Muscle layer of duodenum (tissue), 2 donors: ENCODE measurements at regions not wholly inside any gene's neighbourhood (a gene's known extent, or its start where the extent isn't known, plus 50 kb on each side); places are given as distances from the start of the nearest gene placed in this dataset.
"Not testable (repeated sequence)": the region's sequence is repeated elsewhere in the genome, so short reads cannot be mapped to it uniquely, and the experiment has no call there.

ENCODE experiments used
- H3K27ac ChIP-seq: one replicate; pipeline ENCODE4 v1.7.0; 2013; ENCODE audit warnings: mild to moderate bottlenecking, low read length
- H3K27me3 ChIP-seq: one replicate; pipeline ENCODE4 v1.7.0; 2013; ENCODE audit warnings: low read depth, mild to moderate bottlenecking, control low read depth, low read length
- H3K36me3 ChIP-seq, 2 donors: one replicate each; pipeline ENCODE4 v1.7.0; 2013; ENCODE audit warnings: low read length in 2 of 2, control low read depth in 1 of 2, mild to moderate bottlenecking in 1 of 2; ENCODE audit not compliant: insufficient read depth in 2 of 2, control insufficient read depth in 1 of 2
- H3K4me1 ChIP-seq, 2 donors: one replicate each; pipeline ENCODE4 v1.7.0; 2013; ENCODE audit warnings: low read length in 2 of 2, mild to moderate bottlenecking in 2 of 2, control low read depth in 1 of 2, moderate library complexity in 1 of 2; ENCODE audit not compliant: insufficient read depth in 2 of 2, control insufficient read depth in 1 of 2
- H3K4me3 ChIP-seq, 2 donors: one replicate each; pipeline ENCODE4 v1.7.0; 2013; ENCODE audit warnings: low read length in 2 of 2, low read depth in 1 of 2, mild to moderate bottlenecking in 1 of 2
- H3K9me3 ChIP-seq, 2 donors: one replicate each; pipeline ENCODE4 v1.7.0; 2013; ENCODE audit warnings: low read length in 2 of 2, control low read depth in 1 of 2, mild to moderate bottlenecking in 1 of 2; ENCODE audit not compliant: control insufficient read depth in 1 of 2
- donor health status: healthy.

DNA sequence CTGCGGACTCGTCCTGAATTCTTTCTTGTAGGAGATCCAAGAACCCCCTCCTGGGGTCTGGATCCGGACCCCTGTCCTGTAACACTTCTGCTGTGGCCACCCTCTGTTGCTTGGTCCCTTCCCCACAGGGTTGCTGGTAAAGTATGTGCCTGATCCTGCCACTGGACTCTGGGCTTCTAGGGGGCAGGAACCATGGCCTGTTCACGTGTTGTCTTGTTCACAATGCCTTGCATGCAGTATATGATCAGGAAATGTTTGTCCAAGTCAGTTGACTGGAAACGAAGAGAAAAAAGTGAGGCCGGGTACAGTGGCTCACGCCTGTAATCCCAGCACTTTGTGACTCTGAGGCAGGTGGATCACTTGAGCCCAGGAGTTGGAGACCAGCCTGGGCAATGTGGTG is 139.3 kb upstream of the ALDH1B1 start:
- no peaks in the 10 kb centered on the region for H3K4me1 ChIP-seq
- H3K9me3 ChIP-seq: no peaks in the 10 kb centered on the region
- H3K4me3 ChIP-seq: no peak overlapping the region

DNA sequence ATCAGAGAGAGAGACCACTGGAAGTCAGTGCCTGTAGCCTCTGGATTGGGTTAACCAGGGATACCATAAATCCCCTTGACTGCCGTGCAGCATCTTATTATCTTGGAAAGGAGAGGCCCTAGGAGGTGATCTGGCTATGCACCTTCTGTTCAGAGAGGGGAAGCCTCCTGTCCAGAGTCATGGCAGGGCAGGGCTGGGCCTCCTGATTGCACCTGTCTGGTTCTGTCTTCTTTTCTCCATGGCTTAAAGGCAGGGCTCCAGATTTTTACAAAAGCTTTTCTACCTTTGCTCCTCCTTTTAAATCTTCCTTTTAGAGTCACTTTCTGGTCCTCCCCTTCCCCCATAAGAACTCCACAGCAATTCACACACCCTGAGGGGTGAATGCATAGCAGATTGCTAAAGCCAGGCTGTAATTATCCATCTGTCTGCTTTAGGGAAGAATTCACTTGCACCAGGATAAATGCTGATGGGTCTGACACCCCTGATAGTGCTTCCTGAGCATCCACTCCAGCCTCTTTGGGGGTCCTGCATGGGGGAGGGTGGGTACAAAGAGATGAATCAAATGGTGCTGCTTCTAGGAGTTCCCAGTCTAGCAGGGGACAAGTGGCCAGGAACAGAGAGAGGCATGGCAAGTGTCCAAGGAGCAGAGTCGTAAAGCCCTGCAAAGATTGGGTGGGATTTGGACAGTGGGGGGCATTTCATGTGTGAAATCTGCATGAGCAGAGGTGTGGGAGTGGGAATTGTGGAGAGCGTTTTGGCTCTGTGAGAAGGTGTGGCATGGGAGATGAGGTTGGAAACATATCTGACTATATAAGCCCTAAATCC is 141.3 kb upstream of the ALDH1B1 start:
- Histone ChIP-seq H3K27me3 (no peaks in the 10 kb centered on the region), H3K4me3 (no peak overlapping the region), H3K9me3 (no peaks in the 10 kb centered on the region), H3K27ac (no peak overlapping the region), H3K4me1 (no peaks in the 10 kb centered on the region), H3K36me3 (no peaks in the 10 kb centered on the region)

More for the DNA sequence above, 139.3 kb upstream of the ALDH1B1 start:
- Histone ChIP-seq H3K27me3 (no peaks in the 10 kb centered on the region), H3K36me3 (no peaks in the 10 kb centered on the region), H3K27ac (no peak overlapping the region)

DNA sequence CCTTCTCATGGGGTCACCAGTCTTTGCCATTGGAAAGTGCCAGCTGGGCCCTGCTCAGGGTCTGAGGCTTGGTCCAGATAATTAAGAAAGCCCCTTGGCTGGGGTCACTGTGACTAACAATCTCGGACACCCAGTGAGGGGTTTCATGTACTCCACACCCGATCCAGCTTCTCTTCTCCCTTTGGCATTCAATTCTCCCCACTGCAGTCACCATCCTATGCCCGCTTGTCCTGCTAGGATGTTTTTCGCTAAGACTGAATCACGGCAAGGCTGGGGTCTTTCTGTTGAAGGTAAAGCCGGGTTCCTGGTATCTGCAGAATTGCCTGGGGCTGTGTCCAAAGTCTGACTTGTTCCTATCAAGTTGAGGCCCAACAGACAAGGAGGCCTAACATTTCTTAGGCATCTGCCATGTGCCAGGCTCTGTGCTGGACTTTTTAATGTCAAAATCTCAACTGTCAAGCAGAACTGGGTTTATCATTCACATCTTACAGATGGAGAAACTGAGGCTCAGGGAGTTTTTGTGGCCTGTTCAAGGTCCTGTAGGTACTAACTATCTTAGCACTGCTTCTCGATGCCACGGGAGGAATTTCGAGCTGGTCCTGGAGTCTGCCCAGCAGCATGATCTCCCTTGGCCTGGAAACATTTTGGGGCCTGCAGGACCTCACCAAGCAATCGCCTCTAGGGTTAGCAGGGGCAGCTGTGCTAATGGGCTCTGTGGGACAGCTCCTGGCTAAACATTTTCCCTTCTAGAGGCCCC is 142.0 kb upstream of the ALDH1B1 start:
- H3K4me1 ChIP-seq: no peaks in the 10 kb centered on the region
- H3K9me3 ChIP-seq: no peaks in the 10 kb centered on the region
- H3K27ac ChIP-seq: no peak overlapping the region
- H3K27me3 ChIP-seq: no peaks in the 10 kb centered on the region
- H3K36me3 ChIP-seq: no peaks in the 10 kb centered on the region
- no peak overlapping the region for H3K4me3 ChIP-seq

DNA sequence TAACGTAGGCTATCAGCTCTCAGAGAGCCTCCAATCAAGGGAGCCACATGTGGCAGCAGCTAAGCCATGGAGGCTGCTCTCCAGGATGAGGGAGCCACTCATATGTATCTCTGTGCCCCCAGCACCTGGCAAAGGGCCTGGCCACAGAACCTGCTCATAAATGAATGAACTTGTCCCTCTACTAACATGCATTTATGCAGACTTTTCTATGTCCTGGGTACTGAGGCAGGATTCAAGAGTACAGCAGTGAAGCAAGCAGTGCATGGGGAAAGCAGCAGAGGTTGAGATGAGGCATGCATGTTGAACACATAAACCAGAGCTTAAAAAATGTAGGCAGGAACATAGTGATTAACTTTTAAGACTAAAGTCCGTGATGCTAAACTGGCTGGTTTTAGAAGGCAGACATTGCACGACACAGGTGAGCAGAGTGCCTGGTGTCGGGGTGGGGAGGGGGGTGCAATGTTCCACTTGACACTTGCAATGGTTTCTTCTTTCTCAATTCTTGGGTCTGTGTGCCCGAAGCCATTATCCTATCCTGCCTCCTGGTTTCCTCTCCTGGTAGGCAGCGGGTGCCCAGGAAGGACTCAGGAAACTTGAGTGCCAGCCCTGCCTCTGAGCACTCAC is 142.8 kb upstream of the ALDH1B1 start:
- Histone ChIP-seq H3K27ac (no peak overlapping the region), H3K36me3 (no peaks in the 10 kb centered on the region), H3K9me3 (no peaks in the 10 kb centered on the region), H3K4me1 (no peaks in the 10 kb centered on the region), H3K4me3 (no peak overlapping the region), H3K27me3 (no peaks in the 10 kb centered on the region)

DNA sequence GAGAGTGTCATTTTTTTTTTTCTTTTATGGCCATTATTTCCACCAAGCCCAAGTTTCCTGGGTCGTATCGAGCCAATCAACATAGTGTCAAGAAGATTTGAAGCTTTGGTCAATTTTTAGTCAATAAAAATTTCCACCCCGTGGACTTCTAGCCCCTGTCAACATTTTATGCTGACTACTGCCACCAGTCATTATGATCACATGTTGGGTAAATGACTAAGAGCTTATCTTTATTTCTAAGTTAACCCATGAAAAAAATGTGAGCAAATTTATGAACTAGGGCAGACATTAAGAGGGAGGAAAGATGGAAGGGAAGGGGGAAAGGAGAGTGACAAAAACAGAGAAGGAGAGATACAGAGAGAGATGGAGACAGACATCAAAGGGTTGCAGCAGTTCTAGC is 143.5 kb upstream of the ALDH1B1 start:
- Histone ChIP-seq H3K4me1 (no peaks in the 10 kb centered on the region), H3K4me3 (no peak overlapping the region), H3K27ac (no peak overlapping the region), H3K9me3 (no peaks in the 10 kb centered on the region), H3K27me3 (no peaks in the 10 kb centered on the region), H3K36me3 (no peaks in the 10 kb centered on the region)

DNA sequence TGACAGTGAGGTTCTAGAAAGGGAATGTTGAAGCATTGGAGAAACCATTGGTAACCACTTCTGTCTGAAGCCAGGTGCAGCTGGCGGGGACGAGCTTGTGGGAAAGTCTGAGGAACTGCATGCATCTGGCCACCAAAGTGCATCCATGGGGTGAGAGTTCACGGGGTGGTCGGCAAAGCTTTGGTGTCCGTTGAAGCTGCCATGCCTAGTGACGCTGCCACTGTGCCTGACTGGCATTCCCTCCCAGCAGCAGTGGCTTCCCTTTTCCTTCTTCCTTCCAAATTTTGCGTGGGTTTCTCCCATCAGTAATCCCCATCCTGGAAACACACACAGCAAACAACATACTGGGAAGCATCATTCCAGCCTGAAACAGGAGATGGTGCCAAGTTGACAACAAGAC is 145.7 kb upstream of the ALDH1B1 start:
- no peak overlapping the region for H3K27ac ChIP-seq
- no peak overlapping the region for H3K4me3 ChIP-seq
- no peaks in the 10 kb centered on the region for H3K9me3 ChIP-seq
- no peaks in the 10 kb centered on the region for H3K4me1 ChIP-seq
- no peaks in the 10 kb centered on the region for H3K27me3 ChIP-seq
- H3K36me3 ChIP-seq: no peaks in the 10 kb centered on the region

DNA sequence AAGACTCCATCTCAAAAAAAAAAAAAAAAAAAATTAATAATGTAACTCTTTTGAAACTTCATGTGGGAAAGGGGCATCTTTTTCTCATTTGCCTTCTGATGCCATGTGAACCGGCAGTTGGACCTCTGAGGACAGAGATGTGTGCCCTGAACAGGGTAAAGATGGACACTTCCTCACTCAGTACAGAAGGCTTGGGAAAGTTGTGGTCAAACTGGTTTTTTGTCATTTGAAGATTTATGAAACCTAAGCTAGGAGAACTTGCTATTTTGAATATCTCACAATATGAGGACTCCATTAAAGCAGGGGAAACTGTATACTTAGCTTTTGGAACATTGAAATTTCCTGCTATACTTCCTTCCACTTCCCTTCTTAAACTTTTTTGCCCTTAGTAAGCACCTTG is 147.5 kb upstream of the ALDH1B1 start:
- Histone ChIP-seq H3K4me3 (no peak overlapping the region), H3K27ac (no peak overlapping the region), H3K4me1 (no peaks in the 10 kb centered on the region), H3K36me3 (no peaks in the 10 kb centered on the region), H3K9me3 (no peaks in the 10 kb centered on the region), H3K27me3 (no peaks in the 10 kb centered on the region)

DNA sequence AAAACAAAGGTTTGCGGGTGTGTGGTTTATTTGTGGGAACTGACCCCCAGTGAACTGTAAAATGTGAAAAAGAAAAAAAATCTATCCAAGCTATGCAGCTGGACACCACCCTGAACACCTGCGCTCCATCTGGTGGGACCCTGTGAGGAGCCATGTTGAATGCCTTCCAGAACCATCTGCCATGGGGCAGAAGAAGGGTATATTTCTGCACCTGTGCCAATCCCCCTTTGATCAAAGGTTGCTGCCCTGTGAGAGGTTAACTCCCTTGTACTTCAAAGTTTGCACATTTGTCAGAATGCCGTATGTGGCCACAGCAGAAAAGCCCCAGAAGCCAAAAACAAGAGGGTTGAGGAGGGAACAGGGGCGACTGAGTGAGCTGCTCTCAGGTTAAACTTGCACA is 148.5 kb upstream of the ALDH1B1 start:
- no peaks in the 10 kb centered on the region for H3K36me3 ChIP-seq
- H3K4me3 ChIP-seq: no peak overlapping the region
- H3K9me3 ChIP-seq: no peaks in the 10 kb centered on the region
- no peaks in the 10 kb centered on the region for H3K4me1 ChIP-seq
- no peaks in the 10 kb centered on the region for H3K27me3 ChIP-seq
- no peak overlapping the region for H3K27ac ChIP-seq

DNA sequence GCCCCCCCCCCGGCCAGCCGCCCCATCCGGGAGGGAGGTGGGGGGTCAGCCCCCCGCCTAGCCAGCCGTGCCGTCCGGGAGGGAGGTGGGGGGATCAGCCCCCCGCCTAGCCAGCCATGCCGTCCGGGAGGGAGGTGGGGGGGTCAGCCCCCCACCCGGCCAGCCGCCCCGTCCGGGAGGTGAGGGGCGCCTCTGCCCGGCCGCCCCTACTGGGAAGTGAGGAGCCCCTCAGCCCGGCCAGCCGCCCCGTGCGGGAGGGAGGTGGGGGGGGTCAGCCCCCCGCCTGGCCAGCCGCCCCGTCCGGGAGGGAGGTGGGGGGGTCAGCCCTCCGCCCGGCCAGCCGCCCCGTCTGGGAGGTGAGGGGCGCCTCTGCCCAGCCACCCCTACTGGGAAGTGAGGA is 150.4 kb upstream of the ALDH1B1 start:
- not testable (repeated sequence) for H3K27ac ChIP-seq, H3K9me3 ChIP-seq, H3K4me1 ChIP-seq, H3K4me3 ChIP-seq, H3K36me3 ChIP-seq, H3K27me3 ChIP-seq

DNA sequence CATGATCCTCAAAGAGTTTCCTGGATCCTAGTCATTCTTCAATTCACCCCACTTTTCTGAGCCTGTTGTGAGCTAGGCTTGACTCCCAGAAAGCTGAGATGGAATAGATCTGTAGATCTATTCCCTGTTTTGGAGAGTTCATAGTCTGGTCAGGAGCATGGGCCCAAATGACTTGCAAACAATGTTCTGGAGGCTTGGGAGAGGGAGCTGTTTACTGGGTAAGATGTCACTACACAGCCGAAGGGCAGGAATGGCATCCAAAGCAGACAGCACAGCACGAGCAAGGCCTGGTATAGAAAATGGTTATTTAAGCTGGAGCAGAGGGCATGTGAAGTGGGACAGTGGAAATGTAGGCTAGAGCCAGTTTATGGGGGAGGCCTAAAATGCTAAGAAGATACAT is 152.5 kb upstream of the ALDH1B1 start:
- no peaks in the 10 kb centered on the region for H3K9me3 ChIP-seq
- H3K4me3 ChIP-seq: no peak overlapping the region
- no peaks in the 10 kb centered on the region for H3K27me3 ChIP-seq
- H3K4me1 ChIP-seq: no peaks in the 10 kb centered on the region
- H3K36me3 ChIP-seq: no peaks in the 10 kb centered on the region
- H3K27ac ChIP-seq: no peak overlapping the region

DNA sequence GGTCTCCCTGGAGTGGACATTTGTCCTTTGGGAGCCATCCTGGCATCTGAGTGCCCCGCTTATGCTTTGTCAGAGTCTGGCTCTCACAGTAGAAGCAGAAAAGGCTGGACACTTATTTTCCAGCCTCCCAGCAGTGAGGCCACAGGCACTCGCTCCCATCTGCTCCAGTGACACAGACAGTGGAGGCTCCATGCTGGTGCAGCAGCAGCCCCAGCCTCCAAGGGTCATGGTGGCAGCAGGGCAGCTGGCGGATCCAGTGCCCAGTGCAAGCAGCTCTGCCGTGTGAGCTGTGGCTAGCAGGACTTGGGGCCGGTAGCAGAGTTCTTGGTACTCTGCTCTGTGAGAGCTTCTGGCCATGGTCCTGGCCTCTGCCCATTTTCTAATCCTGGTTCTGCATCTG is 157.3 kb upstream of the ALDH1B1 start:
- Histone ChIP-seq H3K27me3 (no peaks in the 10 kb centered on the region), H3K27ac (no peak overlapping the region), H3K9me3 (no peaks in the 10 kb centered on the region), H3K4me1 (no peaks in the 10 kb centered on the region), H3K36me3 (no peaks in the 10 kb centered on the region), H3K4me3 (no peak overlapping the region)
